ENCODE measurements at regions not wholly inside any gene's neighbourhood (a gene's known extent, or its start where the extent isn't known, plus 50 kb on each side); places are given as distances from the start of the nearest gene placed in this dataset.

DNA sequence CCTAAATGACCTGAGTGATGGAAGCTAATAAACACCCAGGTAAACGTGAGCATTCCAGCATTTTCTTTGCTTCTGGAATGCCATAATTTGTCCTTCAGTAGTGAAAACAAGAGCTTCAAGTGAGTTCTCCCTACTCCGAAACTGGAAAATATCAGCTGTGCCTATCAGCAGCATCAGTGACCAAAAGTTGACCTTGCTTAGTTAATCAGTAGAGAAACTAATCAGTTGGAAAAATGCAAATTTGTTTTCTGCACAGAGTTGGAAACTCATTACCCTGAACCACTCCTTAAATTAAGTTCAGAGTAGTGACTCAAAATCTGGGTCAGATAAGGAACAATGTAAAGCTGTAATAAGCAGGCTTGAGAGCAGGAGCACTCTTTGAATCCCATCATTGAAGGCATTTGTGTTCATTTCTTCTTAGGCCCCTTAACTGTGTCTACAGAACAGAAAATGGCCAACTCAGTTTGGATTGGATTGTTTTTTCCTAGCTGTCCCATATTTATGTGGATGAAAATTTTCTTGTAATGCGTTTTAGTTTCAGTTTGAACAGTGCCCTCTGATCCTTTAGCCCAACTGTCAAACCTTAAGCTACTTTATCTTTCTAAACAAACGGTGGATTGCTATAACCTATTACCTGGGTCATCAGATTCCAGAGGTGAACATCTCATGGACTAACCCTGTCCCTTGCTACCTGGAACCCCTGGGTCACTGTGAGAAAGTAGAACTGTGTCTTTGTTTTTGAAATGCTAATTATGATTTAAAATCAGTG, 290.4 kb downstream of the TOX3 start:
- H3K4me3 ChIP-seq: no peak overlapping the region
- no peaks in the 10 kb centered on the region for H3K4me1 ChIP-seq
- H3K9me3 ChIP-seq: no peaks in the 10 kb centered on the region
- intact Hi-C loops (cut with DNase I): no loop called here
- H3K27me3 ChIP-seq: no peaks in the 10 kb centered on the region
- TF ChIP-seq POLR2A (IDR thresholded peaks at IDR 0.05) (no peak), CTCF (IDR thresholded peaks at IDR 0.05) (no peak), POLR2AphosphoS5 (IDR thresholded peaks at IDR 0.05; ENCODE audit: insufficient read depth in 1 of 2, low read depth in 1 of 2) (no peak)
- no peak for DNase-seq (ENCODE audit: extremely low spot score in 2 of 2)
- no peaks in the 10 kb centered on the region for H3K36me3 ChIP-seq
- H3K27ac ChIP-seq: no peak overlapping the region

DNA sequence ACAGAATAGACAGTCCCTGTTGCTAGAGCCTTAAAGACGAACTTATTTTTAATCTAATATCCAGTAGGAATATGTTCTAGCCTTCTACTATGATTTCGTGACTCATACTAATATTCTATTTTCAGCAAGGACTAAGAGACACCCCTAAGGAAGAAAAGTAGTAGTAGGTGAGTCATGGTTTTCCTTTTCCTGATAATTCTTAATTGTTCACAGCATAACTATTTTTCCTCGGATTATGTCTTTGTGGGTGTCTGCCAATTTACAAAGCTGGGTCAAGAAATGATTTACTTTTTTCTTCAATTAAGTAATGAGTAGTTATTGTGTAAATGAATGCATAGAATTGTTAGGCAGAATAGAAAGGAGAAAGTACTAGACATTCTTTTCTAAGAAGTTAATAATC, 292.2 kb downstream of the TOX3 start:
- Histone ChIP-seq H3K9me3 (no peaks in the 10 kb centered on the region), H3K27ac (no peak overlapping the region), H3K27me3 (no peaks in the 10 kb centered on the region), H3K4me3 (no peak overlapping the region), H3K36me3 (no peaks in the 10 kb centered on the region), H3K4me1 (no peaks in the 10 kb centered on the region)
- no peak for TF ChIP-seq POLR2AphosphoS5 (IDR thresholded peaks at IDR 0.05; ENCODE audit: insufficient read depth in 1 of 2, low read depth in 1 of 2)
- no peak for TF ChIP-seq POLR2A (IDR thresholded peaks at IDR 0.05)
- TF ChIP-seq CTCF (IDR thresholded peaks at IDR 0.05): no peak
- no peak for DNase-seq (ENCODE audit: extremely low spot score in 2 of 2)
- intact Hi-C loops (cut with DNase I): no loop called here

DNA sequence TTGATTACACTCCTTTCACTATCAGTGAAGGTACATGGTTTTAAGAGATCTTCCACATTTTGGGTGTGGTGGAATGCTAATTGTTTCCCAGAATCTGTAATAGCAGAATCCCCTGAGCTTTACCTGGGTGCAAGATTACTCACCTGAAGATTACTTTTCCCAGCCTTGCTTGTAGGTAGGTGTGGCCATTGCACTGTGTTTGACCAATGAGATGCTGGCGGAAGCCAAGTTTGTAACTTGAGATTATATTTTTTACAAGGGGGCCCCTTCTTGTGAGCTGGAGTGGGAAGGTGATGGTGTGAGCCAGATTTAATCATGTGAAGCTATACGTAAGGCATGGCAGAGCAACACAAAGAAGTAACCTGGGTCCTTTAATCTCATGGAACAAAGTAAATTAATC, 294.3 kb downstream of the TOX3 start:
- Histone ChIP-seq H3K4me1 (no peaks in the 10 kb centered on the region), H3K27me3 (no peaks in the 10 kb centered on the region), H3K27ac (no peak overlapping the region), H3K9me3 (no peaks in the 10 kb centered on the region), H3K36me3 (no peaks in the 10 kb centered on the region), H3K4me3 (no peak overlapping the region)
- intact Hi-C loops (cut with DNase I): no loop called here
- no peak for DNase-seq (ENCODE audit: extremely low spot score in 2 of 2)
- TF ChIP-seq POLR2AphosphoS5 (IDR thresholded peaks at IDR 0.05; ENCODE audit: insufficient read depth in 1 of 2, low read depth in 1 of 2): no peak
- TF ChIP-seq POLR2A (IDR thresholded peaks at IDR 0.05): no peak
- TF ChIP-seq CTCF (IDR thresholded peaks at IDR 0.05): no peak

DNA sequence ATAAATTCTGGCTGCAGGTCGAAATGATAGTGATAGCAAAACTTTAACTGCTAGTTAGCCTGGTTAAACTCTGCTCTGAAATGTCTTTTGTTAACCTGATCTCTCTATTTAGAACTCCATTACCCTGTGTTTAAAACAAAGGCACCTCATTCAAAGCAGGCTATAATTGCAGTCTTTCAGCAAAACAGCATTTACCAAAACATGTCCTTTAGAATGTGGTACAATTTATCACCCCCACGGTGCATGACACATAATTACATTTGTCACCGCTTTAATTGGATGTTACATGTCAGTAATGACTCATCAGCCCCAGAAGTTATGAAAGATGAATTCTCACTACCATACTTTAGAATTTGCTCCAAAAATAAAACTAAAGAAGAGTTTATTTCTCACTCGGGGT, 295.4 kb downstream of the TOX3 start:
- Histone ChIP-seq H3K4me1 (no peaks in the 10 kb centered on the region), H3K9me3 (peaks cover 7% of the 10 kb centered on the region), H3K36me3 (no peaks in the 10 kb centered on the region), H3K27ac (no peak overlapping the region), H3K4me3 (no peak overlapping the region), H3K27me3 (no peaks in the 10 kb centered on the region)
- TF ChIP-seq POLR2AphosphoS5 (IDR thresholded peaks at IDR 0.05; ENCODE audit: insufficient read depth in 1 of 2, low read depth in 1 of 2) (no peak), CTCF (IDR thresholded peaks at IDR 0.05) (no peak), POLR2A (IDR thresholded peaks at IDR 0.05) (no peak)
- intact Hi-C loops (cut with DNase I): no loop called here
- DNase-seq (ENCODE audit: extremely low spot score in 2 of 2): no peak

- Histone ChIP-seq H3K27ac (no peak overlapping the region), H3K4me1 (no peaks in the 10 kb centered on the region), H3K27me3 (no peaks in the 10 kb centered on the region), H3K4me3 (no peak overlapping the region), H3K9me3 (peaks cover 7% of the 10 kb centered on the region), H3K36me3 (no peaks in the 10 kb centered on the region)
- intact Hi-C loops (cut with DNase I): no loop called here
- DNase-seq (ENCODE audit: extremely low spot score in 2 of 2): no peak
- no peak for TF ChIP-seq POLR2A (IDR thresholded peaks at IDR 0.05)
- no peak for TF ChIP-seq POLR2AphosphoS5 (IDR thresholded peaks at IDR 0.05; ENCODE audit: insufficient read depth in 1 of 2, low read depth in 1 of 2)
- no peak for TF ChIP-seq CTCF (IDR thresholded peaks at IDR 0.05)
Observed at GRCh38 chr16:52247737-52248136, 299.2 kb downstream of the TOX3 start.

Measured in vagina (tissue), 2 donors.